ENCODE measurements at regions not wholly inside any gene's neighbourhood (a gene's known extent, or its start where the extent isn't known, plus 50 kb on each side); places are given as distances from the start of the nearest gene placed in this dataset.

- CTCF ChIA-PET = no interaction called here
- intact Hi-C loops (cut with micrococcal nuclease; ENCODE audit: unreplicated experiment) = no loop called here
Observed at GRCh38 chr15:62901909-62902546, 140.5 kb upstream of the TPM1 start.

DNA sequence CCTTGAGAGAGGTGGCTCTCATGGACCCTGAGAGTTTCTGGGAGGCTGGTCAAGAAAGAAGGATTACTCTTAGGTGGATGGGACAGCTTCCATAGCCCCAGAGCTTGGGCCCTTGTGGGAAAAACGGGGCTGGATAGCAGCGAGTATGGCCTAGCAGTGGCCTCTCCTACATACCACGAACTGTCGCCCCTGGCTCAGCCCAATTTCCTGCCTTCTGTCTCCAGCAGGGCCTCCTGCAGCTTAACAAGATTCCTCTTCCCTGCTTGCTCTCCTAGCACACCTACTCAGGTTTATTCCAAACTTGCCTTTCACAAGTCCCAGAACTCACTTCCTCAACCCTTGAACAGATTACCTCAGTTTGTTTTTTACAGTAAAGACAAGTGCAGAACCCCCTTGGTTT is 139.7 kb upstream of the TPM1 start:
- no TSS peak for BruUV-seq (replicated peaks)
- intact Hi-C loops (cut with micrococcal nuclease; ENCODE audit: unreplicated experiment) = no loop called here
- Histone ChIP-seq H3K4me1 (ENCODE audit: insufficient read depth, low read length, poor library complexity, severe bottlenecking) (no peaks in the 10 kb centered on the region), H3K4me3 (ENCODE audit: low read depth, low read length, poor library complexity, severe bottlenecking) (no peak overlapping the region), H3K9me3 (ENCODE audit: low read depth, low read length, poor library complexity, severe bottlenecking) (no peaks in the 10 kb centered on the region), H3K27me3 (replicated peaks; ENCODE audit: insufficient read depth, low read depth, low read length, poor library complexity) (no peaks in the 10 kb centered on the region), H3K36me3 (ENCODE audit: insufficient read depth, low read length, poor library complexity, severe bottlenecking) (no peaks in the 10 kb centered on the region), H3K27ac (ENCODE audit: low read depth, low read length, poor library complexity, severe bottlenecking) (no peak overlapping the region)
- DNase-seq (ENCODE audit: low spot score) = no peak
- CTCF ChIA-PET = no interaction called here
- no peak for TF ChIP-seq CTCF (conservative IDR thresholded peaks at IDR 0.05; ENCODE audit: low read depth, low read length)
- no peak for TF ChIP-seq EZH2 (IDR thresholded peaks at IDR 0.05; ENCODE audit: borderline replicate concordance, low read depth, low read length, poor library complexity, severe bottlenecking)
- POLR2A ChIA-PET (ENCODE audit: low non-redundant PET) = no interaction called here

More at GRCh38 chr15:62901909-62902546, 140.5 kb upstream of the TPM1 start:
- Histone ChIP-seq H3K27me3 (replicated peaks; ENCODE audit: insufficient read depth, low read depth, low read length, poor library complexity) (no peaks in the 10 kb centered on the region), H3K36me3 (ENCODE audit: insufficient read depth, low read length, poor library complexity, severe bottlenecking) (no peaks in the 10 kb centered on the region), H3K9me3 (ENCODE audit: low read depth, low read length, poor library complexity, severe bottlenecking) (no peaks in the 10 kb centered on the region), H3K27ac (ENCODE audit: low read depth, low read length, poor library complexity, severe bottlenecking) (no peak overlapping the region), H3K4me3 (ENCODE audit: low read depth, low read length, poor library complexity, severe bottlenecking) (no peak overlapping the region), H3K4me1 (ENCODE audit: insufficient read depth, low read length, poor library complexity, severe bottlenecking) (no peaks in the 10 kb centered on the region)
- POLR2A ChIA-PET (ENCODE audit: low non-redundant PET) = no interaction called here
- no peak for DNase-seq (ENCODE audit: low spot score)
- no peak for TF ChIP-seq EZH2 (IDR thresholded peaks at IDR 0.05; ENCODE audit: borderline replicate concordance, low read depth, low read length, poor library complexity, severe bottlenecking)
- no peak for TF ChIP-seq CTCF (conservative IDR thresholded peaks at IDR 0.05; ENCODE audit: low read depth, low read length)
- BruUV-seq (replicated peaks) = no TSS peak

DNA sequence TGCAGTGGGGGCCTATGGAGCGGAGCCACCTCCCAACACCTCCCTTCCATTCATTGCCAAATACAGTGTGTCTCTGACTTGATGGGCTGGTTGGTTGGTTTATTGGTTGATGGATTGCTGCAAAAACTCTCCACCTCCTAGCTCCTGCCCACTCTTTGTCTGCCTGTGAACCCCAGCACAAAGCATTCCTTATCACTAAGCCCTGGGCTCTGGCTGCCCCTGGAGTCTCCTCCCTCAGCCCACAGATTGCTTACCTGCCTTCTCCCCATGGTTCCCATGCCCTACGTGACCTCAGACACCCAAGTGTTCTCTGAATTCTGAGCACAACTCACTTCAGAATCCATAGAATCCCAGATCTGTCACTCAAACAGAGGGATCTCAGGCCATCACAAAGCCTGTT is 139.1 kb upstream of the TPM1 start:
- ChIA-PET CTCF (no interaction called here), POLR2A (ENCODE audit: low non-redundant PET) (no interaction called here)
- H3K36me3 ChIP-seq (ENCODE audit: insufficient read depth, low read length, poor library complexity, severe bottlenecking) = no peaks in the 10 kb centered on the region
- no peaks in the 10 kb centered on the region for H3K4me1 ChIP-seq (ENCODE audit: insufficient read depth, low read length, poor library complexity, severe bottlenecking)
- H3K9me3 ChIP-seq (ENCODE audit: low read depth, low read length, poor library complexity, severe bottlenecking) = no peaks in the 10 kb centered on the region
- H3K4me3 ChIP-seq (ENCODE audit: low read depth, low read length, poor library complexity, severe bottlenecking) = no peak overlapping the region
- intact Hi-C loops (cut with micrococcal nuclease; ENCODE audit: unreplicated experiment) = no loop called here
- no peak for TF ChIP-seq EZH2 (IDR thresholded peaks at IDR 0.05; ENCODE audit: borderline replicate concordance, low read depth, low read length, poor library complexity, severe bottlenecking)
- no peak for TF ChIP-seq CTCF (conservative IDR thresholded peaks at IDR 0.05; ENCODE audit: low read depth, low read length)
- BruUV-seq (replicated peaks) = no TSS peak
- H3K27ac ChIP-seq (ENCODE audit: low read depth, low read length, poor library complexity, severe bottlenecking) = no peak overlapping the region
- DNase-seq (ENCODE audit: low spot score) = no peak
- H3K27me3 ChIP-seq (replicated peaks; ENCODE audit: insufficient read depth, low read depth, low read length, poor library complexity) = no peaks in the 10 kb centered on the region

Data from A673 (cell line).